Liver (tissue), 3 donors: ENCODE measurements at regions not wholly inside any gene's neighbourhood (a gene's known extent, or its start where the extent isn't known, plus 50 kb on each side); places are given as distances from the start of the nearest gene placed in this dataset.

Experiments
- HNF4G ChIP-seq: IDR thresholded peaks from 2 replicates; pipeline ENCODE4 v1.6.1; 2016; ENCODE audit warnings: antibody characterized with exemption
- REST ChIP-seq: IDR thresholded peaks from 2 replicates; pipeline ENCODE4 v1.6.1; 2016; ENCODE audit warnings: antibody characterized with exemption, mild to moderate bottlenecking
- TAF1 ChIP-seq: conservative IDR thresholded peaks from 2 replicates; pipeline ENCODE4 v1.6.1; 2016; ENCODE audit warnings: antibody characterized with exemption, mild to moderate bottlenecking
- YY1 ChIP-seq: IDR thresholded peaks from 2 replicates; pipeline ENCODE4 v1.6.1; 2016; ENCODE audit warnings: antibody characterized with exemption, mild to moderate bottlenecking
- TF ChIP-seq, protein P1 (sequence below): fragments of 150-350 bp; IDR thresholded peaks from 2 replicates; pipeline ENCODE4 v1.5.1; 2017; ENCODE audit warnings: improper control_type of control experiment, low read depth, low read length; ENCODE audit not compliant: missing input control
- donor health status: healthy.
- donor health status: healthy.

DNA sequence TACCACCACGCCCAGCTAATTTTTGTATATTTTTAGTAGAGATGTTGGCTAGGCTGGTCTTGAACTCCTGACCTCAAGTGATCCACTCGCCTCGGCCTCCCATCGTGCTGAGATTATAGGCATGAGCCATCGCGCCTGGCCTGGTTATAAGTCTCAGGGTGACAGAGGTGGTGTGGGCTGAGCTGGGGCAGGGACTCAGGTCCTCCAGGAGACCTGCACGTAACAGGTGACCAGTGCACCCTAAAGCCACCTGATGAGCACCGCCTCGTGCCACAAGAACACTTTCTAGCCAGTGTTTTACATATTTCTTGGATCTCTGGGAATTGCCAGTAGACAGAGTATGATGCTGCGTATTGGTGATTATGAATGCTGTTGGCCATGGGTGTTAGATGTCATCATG lies 136.5 kb upstream of the CPM start:
- TF ChIP-seq, protein P1, sequence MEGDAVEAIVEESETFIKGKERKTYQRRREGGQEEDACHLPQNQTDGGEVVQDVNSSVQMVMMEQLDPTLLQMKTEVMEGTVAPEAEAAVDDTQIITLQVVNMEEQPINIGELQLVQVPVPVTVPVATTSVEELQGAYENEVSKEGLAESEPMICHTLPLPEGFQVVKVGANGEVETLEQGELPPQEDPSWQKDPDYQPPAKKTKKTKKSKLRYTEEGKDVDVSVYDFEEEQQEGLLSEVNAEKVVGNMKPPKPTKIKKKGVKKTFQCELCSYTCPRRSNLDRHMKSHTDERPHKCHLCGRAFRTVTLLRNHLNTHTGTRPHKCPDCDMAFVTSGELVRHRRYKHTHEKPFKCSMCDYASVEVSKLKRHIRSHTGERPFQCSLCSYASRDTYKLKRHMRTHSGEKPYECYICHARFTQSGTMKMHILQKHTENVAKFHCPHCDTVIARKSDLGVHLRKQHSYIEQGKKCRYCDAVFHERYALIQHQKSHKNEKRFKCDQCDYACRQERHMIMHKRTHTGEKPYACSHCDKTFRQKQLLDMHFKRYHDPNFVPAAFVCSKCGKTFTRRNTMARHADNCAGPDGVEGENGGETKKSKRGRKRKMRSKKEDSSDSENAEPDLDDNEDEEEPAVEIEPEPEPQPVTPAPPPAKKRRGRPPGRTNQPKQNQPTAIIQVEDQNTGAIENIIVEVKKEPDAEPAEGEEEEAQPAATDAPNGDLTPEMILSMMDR = no peak
- no peak for TF ChIP-seq HNF4G
- no peak for TF ChIP-seq TAF1
- no peak for TF ChIP-seq YY1
- TF ChIP-seq REST = no peak
